SU-DHL-6 (cell line): ENCODE measurements at regions not wholly inside any gene's neighbourhood (a gene's known extent, or its start where the extent isn't known, plus 50 kb on each side); places are given as distances from the start of the nearest gene placed in this dataset.
"Not testable (repeated sequence)": the region's sequence is repeated elsewhere in the genome, so short reads cannot be mapped to it uniquely, and the experiment has no call there.

Experiments
- H2AFZ ChIP-seq: fragments of 200-600 bp; sonication (generic); 2 replicates; pipeline ENCODE4 v1.6.1; 2014; ENCODE audit warnings: low read depth, mild to moderate bottlenecking, moderate library complexity, mixed read lengths, antibody characterized with exemption, low read length; ENCODE audit not compliant: severe bottlenecking
- H3F3A ChIP-seq: fragments of 200-600 bp; shearing (Covaris generic); 2 replicates; pipeline ENCODE4 v1.6.0; 2016; ENCODE audit warnings: antibody characterized with exemption, mild to moderate bottlenecking; ENCODE audit not compliant: insufficient read depth
- H3K27ac ChIP-seq: fragments of 200-600 bp; sonication (generic); 2 replicates; pipeline ENCODE4 v1.5.1; 2016; ENCODE audit warnings: low read depth, mild to moderate bottlenecking, low read length, moderate library complexity, mixed read lengths
- H3K27me3 ChIP-seq: fragments of 200-600 bp; sonication (generic), shearing (Covaris generic); 2 replicates; pipeline ENCODE4 v1.6.0; 2014; ENCODE audit warnings: mild to moderate bottlenecking, low read length
- H3K36me3 ChIP-seq: fragments of 200-600 bp; sonication (generic); 2 replicates; pipeline ENCODE4 v1.6.1; 2014; ENCODE audit warnings: mild to moderate bottlenecking, low read length, mixed read lengths
- H3K4me2 ChIP-seq: fragments of 300-600, 200-600 bp; shearing (Covaris generic), sonication (generic); 2 replicates; pipeline ENCODE4 v1.6.0; 2014; ENCODE audit warnings: low read length, low read depth, mild to moderate bottlenecking; ENCODE audit not compliant: poor library complexity, severe bottlenecking
- H3K4me3 ChIP-seq: fragments of 200-600 bp; sonication (generic); 2 replicates; pipeline ENCODE4 v1.5.1; 2014; ENCODE audit warnings: antibody characterized with exemption, low read length, mild to moderate bottlenecking, mixed read lengths; ENCODE audit not compliant: insufficient read depth, poor library complexity, severe bottlenecking
- H3K79me2 ChIP-seq: fragments of 200-600 bp; sonication (generic); 2 replicates; pipeline ENCODE4 v1.6.1; 2014; ENCODE audit warnings: mild to moderate bottlenecking, low read length, moderate library complexity; ENCODE audit not compliant: insufficient read depth
- H3K9ac ChIP-seq: fragments of 200-600 bp; sonication (generic); 2 replicates; pipeline ENCODE4 v1.7.0; 2014; ENCODE audit warnings: mild to moderate bottlenecking, low read length
- H3K9me2 ChIP-seq: fragments of 200-600 bp; sonication (generic); replicated peaks from 2 replicates; pipeline ENCODE4 v1.6.1; 2014; ENCODE audit warnings: low read length; ENCODE audit not compliant: insufficient read depth
- H3K9me3 ChIP-seq: fragments of 200-600 bp; sonication (generic); 2 replicates; pipeline ENCODE4 v1.6.1; 2014; ENCODE audit warnings: low read length, mixed read lengths; ENCODE audit not compliant: insufficient read depth
- H4K20me1 ChIP-seq: fragments of 200-600 bp; sonication (generic); 2 replicates; pipeline ENCODE4 v1.6.1; 2014; ENCODE audit warnings: low read depth, mild to moderate bottlenecking, antibody characterized with exemption, low read length, moderate library complexity, mixed read lengths
- CTCF ChIP-seq: fragments of 200-600 bp; sonication (generic); IDR thresholded peaks from one replicate; pipeline ENCODE4 v1.5.1; 2017; ENCODE audit warnings: antibody characterized with exemption, mild to moderate bottlenecking, low read length, moderate library complexity; ENCODE audit not compliant: insufficient read depth, poor library complexity, severe bottlenecking
- EZH2phosphoT487 ChIP-seq: fragments of 200-600 bp; sonication (generic), shearing (Covaris generic); conservative IDR thresholded peaks from 2 replicates; pipeline ENCODE4 v1.6.1; 2018; ENCODE audit warnings: mild to moderate bottlenecking, antibody characterized with exemption, low read length, moderate library complexity, mixed read lengths

GRCh38 chr11:41720761-41721160, 261.3 kb upstream of the LRRC4C start:
- Histone ChIP-seq H3K9ac (no peak overlapping the region), H3K9me2 (no peaks in the 10 kb centered on the region), H3K4me3 (no peak overlapping the region), H2AFZ (no peak overlapping the region), H3K9me3 (no peaks in the 10 kb centered on the region), H3K27ac (no peak overlapping the region), H3K27me3 (no peaks in the 10 kb centered on the region), H3F3A (no peaks in the 10 kb centered on the region), H3K4me2 (no peak overlapping the region), H3K79me2 (no peaks in the 10 kb centered on the region), H4K20me1 (no peaks in the 10 kb centered on the region), H3K36me3 (no peaks in the 10 kb centered on the region)
- TF ChIP-seq EZH2phosphoT487 (no peak), CTCF (no peak)

GRCh38 chr11:41728161-41728560, 268.7 kb upstream of the LRRC4C start:
- H3K36me3 ChIP-seq, H4K20me1 ChIP-seq, H3K27ac ChIP-seq, H3K4me2 ChIP-seq, H3F3A ChIP-seq, H3K9ac ChIP-seq, H3K9me2 ChIP-seq, H3K79me2 ChIP-seq, H2AFZ ChIP-seq, H3K27me3 ChIP-seq, H3K9me3 ChIP-seq, H3K4me3 ChIP-seq: not testable (repeated sequence)

GRCh38 chr11:41775296-41775695, 315.8 kb upstream of the LRRC4C start:
- Histone ChIP-seq H2AFZ (no peak overlapping the region), H3K79me2 (no peaks in the 10 kb centered on the region), H3K4me3 (no peak overlapping the region), H3K4me2 (no peak overlapping the region), H3F3A (no peaks in the 10 kb centered on the region), H3K27ac (no peak overlapping the region), H3K9me3 (no peaks in the 10 kb centered on the region), H3K9me2 (no peaks in the 10 kb centered on the region), H3K27me3 (no peaks in the 10 kb centered on the region), H4K20me1 (no peaks in the 10 kb centered on the region), H3K36me3 (no peaks in the 10 kb centered on the region), H3K9ac (no peak overlapping the region)
- TF ChIP-seq CTCF = no peak
- no peak for TF ChIP-seq EZH2phosphoT487

- Histone ChIP-seq H3F3A (no peaks in the 10 kb centered on the region), H3K27me3 (no peaks in the 10 kb centered on the region), H3K9me3 (no peaks in the 10 kb centered on the region), H3K9me2 (no peaks in the 10 kb centered on the region), H3K27ac (no peak overlapping the region), H3K36me3 (no peaks in the 10 kb centered on the region), H3K4me2 (no peak overlapping the region), H3K9ac (no peak overlapping the region), H4K20me1 (no peaks in the 10 kb centered on the region), H3K79me2 (no peaks in the 10 kb centered on the region), H3K4me3 (no peak overlapping the region), H2AFZ (no peak overlapping the region)
- TF ChIP-seq EZH2phosphoT487 (no peak), CTCF (no peak)
Measured at GRCh38 chr11:41779401-41779960, 320.0 kb upstream of the LRRC4C start.
